Stomach smooth muscle (tissue), 2 donors: ENCODE measurements at regions not wholly inside any gene's neighbourhood (a gene's known extent, or its start where the extent isn't known, plus 50 kb on each side); places are given as distances from the start of the nearest gene placed in this dataset.

Source experiments
- H3K27ac ChIP-seq: one replicate; pipeline ENCODE4 v1.7.0; 2013; ENCODE audit warnings: mild to moderate bottlenecking, low read length, inconsistent platforms
- H3K27me3 ChIP-seq, 2 donors: one replicate each; pipeline ENCODE4 v1.7.0; 2013; ENCODE audit warnings: low read length in 2 of 2; ENCODE audit not compliant: insufficient read depth in 2 of 2, control insufficient read depth in 1 of 2
- H3K36me3 ChIP-seq, 2 donors: one replicate each; pipeline ENCODE4 v1.7.0; 2013; ENCODE audit warnings: low read length in 2 of 2; ENCODE audit not compliant: control insufficient read depth in 2 of 2, insufficient read depth in 2 of 2
- H3K4me1 ChIP-seq: one replicate; pipeline ENCODE4 v1.7.0; 2013; ENCODE audit warnings: low read length; ENCODE audit not compliant: control insufficient read depth, insufficient read depth
- H3K4me3 ChIP-seq, 2 donors: one replicate each; pipeline ENCODE4 v1.7.0; 2013; ENCODE audit warnings: low read length in 2 of 2
- H3K9ac ChIP-seq, 2 donors: one replicate each; pipeline ENCODE4 v1.7.0; 2013; ENCODE audit warnings: low read length in 2 of 2, mild to moderate bottlenecking in 1 of 2
- H3K9me3 ChIP-seq, 2 donors: one replicate each; pipeline ENCODE4 v1.7.0; 2013; ENCODE audit warnings: low read length in 2 of 2; ENCODE audit not compliant: control insufficient read depth in 2 of 2
- donor health status: healthy.
- donor health status: Pancreatic carcinoma.

GRCh38 chr10:90407131-90407530 lies 450.7 kb downstream of the HTR7 start:
- Histone ChIP-seq H3K9ac (no peak overlapping the region), H3K27ac (no peak overlapping the region), H3K36me3 (no peaks in the 10 kb centered on the region), H3K4me3 (no peak overlapping the region), H3K27me3 (no peaks in the 10 kb centered on the region), H3K9me3 (peaks cover 0 to 3% of the 10 kb centered on the region in 2 donors), H3K4me1 (no peaks in the 10 kb centered on the region)

GRCh38 chr10:90407851-90408250 lies 450.0 kb downstream of the HTR7 start:
- no peaks in the 10 kb centered on the region for H3K36me3 ChIP-seq
- no peak overlapping the region for H3K27ac ChIP-seq
- no peaks in the 10 kb centered on the region for H3K27me3 ChIP-seq
- peaks cover 0 to 3% of the 10 kb centered on the region in 2 donors for H3K9me3 ChIP-seq
- no peak overlapping the region for H3K9ac ChIP-seq
- H3K4me1 ChIP-seq: no peaks in the 10 kb centered on the region
- no peak overlapping the region for H3K4me3 ChIP-seq

GRCh38 chr10:90412582-90412981 lies 445.3 kb downstream of the HTR7 start:
- Histone ChIP-seq H3K4me1 (no peaks in the 10 kb centered on the region), H3K9ac (no peak overlapping the region), H3K9me3 (peaks cover 0 to 3% of the 10 kb centered on the region in 2 donors), H3K27ac (no peak overlapping the region), H3K27me3 (no peaks in the 10 kb centered on the region), H3K4me3 (no peak overlapping the region), H3K36me3 (no peaks in the 10 kb centered on the region)

GRCh38 chr10:90413196-90413595 lies 444.6 kb downstream of the HTR7 start:
- Histone ChIP-seq H3K9ac (no peak overlapping the region), H3K4me1 (no peaks in the 10 kb centered on the region), H3K36me3 (no peaks in the 10 kb centered on the region), H3K27me3 (no peaks in the 10 kb centered on the region), H3K4me3 (no peak overlapping the region), H3K9me3 (peaks cover 0 to 3% of the 10 kb centered on the region in 2 donors), H3K27ac (no peak overlapping the region)

GRCh38 chr10:90414926-90415325 lies 442.9 kb downstream of the HTR7 start:
- Histone ChIP-seq H3K27ac (no peak overlapping the region), H3K27me3 (no peaks in the 10 kb centered on the region), H3K4me1 (no peaks in the 10 kb centered on the region), H3K36me3 (no peaks in the 10 kb centered on the region), H3K4me3 (no peak overlapping the region), H3K9me3 (peaks cover 0 to 3% of the 10 kb centered on the region in 2 donors), H3K9ac (no peak overlapping the region)

- H3K4me3 ChIP-seq: no peak overlapping the region
Measured at GRCh38 chr10:90417029-90417428, 440.8 kb downstream of the HTR7 start.

GRCh38 chr10:90417476-90418210 lies 440.2 kb downstream of the HTR7 start:
- Histone ChIP-seq H3K4me1 (no peaks in the 10 kb centered on the region), H3K9ac (no peak overlapping the region), H3K27ac (no peak overlapping the region), H3K9me3 (no peaks in the 10 kb centered on the region), H3K4me3 (no peak overlapping the region), H3K36me3 (no peaks in the 10 kb centered on the region), H3K27me3 (no peaks in the 10 kb centered on the region)

More at GRCh38 chr10:90417029-90417428, 440.8 kb downstream of the HTR7 start:
- no peaks in the 10 kb centered on the region for H3K27me3 ChIP-seq
- H3K9ac ChIP-seq: no peak overlapping the region
- no peaks in the 10 kb centered on the region for H3K4me1 ChIP-seq
- no peak overlapping the region for H3K27ac ChIP-seq
- no peaks in the 10 kb centered on the region for H3K36me3 ChIP-seq
- H3K9me3 ChIP-seq: no peaks in the 10 kb centered on the region

GRCh38 chr10:90418869-90419652 lies 438.8 kb downstream of the HTR7 start:
- H3K27ac ChIP-seq: no peak overlapping the region
- H3K9ac ChIP-seq: no peak overlapping the region
- no peak overlapping the region for H3K4me3 ChIP-seq
- H3K27me3 ChIP-seq: no peaks in the 10 kb centered on the region
- H3K9me3 ChIP-seq: no peaks in the 10 kb centered on the region
- H3K36me3 ChIP-seq: no peaks in the 10 kb centered on the region
- no peaks in the 10 kb centered on the region for H3K4me1 ChIP-seq

GRCh38 chr10:90420637-90421318 lies 437.1 kb downstream of the HTR7 start:
- Histone ChIP-seq H3K36me3 (no peaks in the 10 kb centered on the region), H3K4me3 (no peak overlapping the region), H3K4me1 (no peaks in the 10 kb centered on the region), H3K27ac (no peak overlapping the region), H3K9me3 (no peaks in the 10 kb centered on the region), H3K9ac (no peak overlapping the region), H3K27me3 (no peaks in the 10 kb centered on the region)

GRCh38 chr10:90421874-90422273 lies 436.0 kb downstream of the HTR7 start:
- no peaks in the 10 kb centered on the region for H3K4me1 ChIP-seq
- H3K27ac ChIP-seq: no peak overlapping the region
- no peak overlapping the region for H3K9ac ChIP-seq
- no peak overlapping the region for H3K4me3 ChIP-seq
- H3K27me3 ChIP-seq: no peaks in the 10 kb centered on the region
- no peaks in the 10 kb centered on the region for H3K9me3 ChIP-seq
- no peaks in the 10 kb centered on the region for H3K36me3 ChIP-seq
